ENCODE measurements at regions not wholly inside any gene's neighbourhood (a gene's known extent, or its start where the extent isn't known, plus 50 kb on each side); places are given as distances from the start of the nearest gene placed in this dataset.

DNA sequence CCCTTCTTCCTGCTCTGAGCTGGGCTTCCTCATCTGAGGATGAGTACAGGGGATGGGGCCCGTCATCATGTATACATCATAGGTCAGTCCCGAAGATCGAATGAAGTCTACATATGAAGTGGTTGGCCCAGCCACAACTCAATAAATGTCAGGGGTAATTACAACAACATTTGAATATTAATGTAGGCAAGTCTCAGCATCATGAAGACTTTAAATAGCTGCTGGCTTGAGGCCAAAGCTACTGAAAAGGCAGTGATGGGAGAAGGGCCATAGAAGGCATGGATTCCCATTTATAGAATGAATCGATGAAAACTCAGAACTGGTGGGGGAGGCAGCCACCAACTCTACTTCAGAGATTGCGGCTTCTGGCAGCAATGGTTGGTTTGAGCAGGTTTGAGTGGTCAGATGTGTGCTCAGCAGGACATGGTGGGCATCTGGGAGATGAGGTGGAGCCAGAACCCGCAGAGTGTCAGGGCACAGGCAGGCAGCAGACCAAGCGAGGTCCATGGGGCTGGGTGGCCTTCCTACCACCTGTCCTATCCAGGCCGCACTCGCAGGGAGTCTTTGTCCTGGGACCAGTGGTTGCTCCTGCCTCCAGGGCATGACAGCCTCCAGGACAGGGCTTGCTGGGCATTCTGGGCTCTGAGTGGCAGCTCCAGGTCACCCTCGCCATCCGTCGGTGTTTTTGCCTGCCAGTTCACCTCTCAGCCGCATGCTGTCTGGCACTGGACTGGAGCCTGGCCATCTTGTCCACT lies 919.1 kb downstream of the TBC1D22A start:
- 89% methylated on average over 10 of the region's 13 CpGs for WGBS (ENCODE audit: insufficient coverage)
- Histone ChIP-seq H3K27me3 (ENCODE audit: control insufficient read depth, insufficient read depth, low read length) (no peaks in the 10 kb centered on the region), H3K4me1 (ENCODE audit: control insufficient read depth, insufficient read depth, low read length) (no peaks in the 10 kb centered on the region), H3K4me3 (ENCODE audit: low read length) (no peak overlapping the region), H3K9me3 (ENCODE audit: control insufficient read depth, insufficient read depth, low read length) (no peaks in the 10 kb centered on the region), H3K36me3 (ENCODE audit: control insufficient read depth, insufficient read depth, low read length) (no peaks in the 10 kb centered on the region), H3K27ac (ENCODE audit: low read length) (no peak overlapping the region)
- ATAC-seq (no peak), DNase-seq (no peak)
- intact Hi-C loops (cut with micrococcal nuclease) = no loop called here
- peaks cover 0 to 5% of the 10 kb centered on the region in 2 donors for H3K9me3 Mint-ChIP-seq
- no peak overlapping the region for H3K4me3 Mint-ChIP-seq
- H3K27me3 Mint-ChIP-seq (ENCODE audit: low read depth in 2 of 2) = peaks cover 10 to 20% of the 10 kb centered on the region in 2 donors
- H3K27ac Mint-ChIP-seq = no peak overlapping the region
- H3K4me1 Mint-ChIP-seq = no peaks in the 10 kb centered on the region
- TF ChIP-seq CTCF (IDR thresholded peaks at IDR 0.05) = no peak
- no peaks in the 10 kb centered on the region for H3K36me3 Mint-ChIP-seq

- no peaks in the 10 kb centered on the region for H3K36me3 ChIP-seq (ENCODE audit: control insufficient read depth, insufficient read depth, low read length)
- no peak overlapping the region for H3K4me3 Mint-ChIP-seq
- H3K27me3 ChIP-seq (ENCODE audit: control insufficient read depth, insufficient read depth, low read length) = no peaks in the 10 kb centered on the region
- H3K4me3 ChIP-seq (ENCODE audit: low read length) = no peak overlapping the region
- H3K27me3 Mint-ChIP-seq (ENCODE audit: low read depth in 2 of 2) = peaks cover 0 to 2% of the 10 kb centered on the region in 2 donors
- no peaks in the 10 kb centered on the region for H3K9me3 ChIP-seq (ENCODE audit: control insufficient read depth, insufficient read depth, low read length)
- peaks cover 0 to 3% of the 10 kb centered on the region in 2 donors for H3K9me3 Mint-ChIP-seq
- no peaks in the 10 kb centered on the region for H3K4me1 ChIP-seq (ENCODE audit: control insufficient read depth, insufficient read depth, low read length)
- intact Hi-C loops (cut with micrococcal nuclease) = no loop called here
- no peaks in the 10 kb centered on the region for H3K36me3 Mint-ChIP-seq
- H3K27ac Mint-ChIP-seq = no peak overlapping the region
- DNase-seq (no peak), ATAC-seq (no peak)
- WGBS (ENCODE audit: insufficient coverage) = 46% methylated on average over 6 of the region's 7 CpGs
- no peak for TF ChIP-seq CTCF (IDR thresholded peaks at IDR 0.05)
- H3K27ac ChIP-seq (ENCODE audit: low read length) = no peak overlapping the region
- H3K4me1 Mint-ChIP-seq = no peaks in the 10 kb centered on the region
Measured at GRCh38 chr22:47678636-47679287, 916.3 kb downstream of the TBC1D22A start.

GRCh38 chr22:47678048-47678447 lies 915.6 kb downstream of the TBC1D22A start:
- Mint-ChIP-seq H3K4me3 (no peak overlapping the region), H3K9me3 (peaks cover 0 to 3% of the 10 kb centered on the region in 2 donors), H3K4me1 (no peaks in the 10 kb centered on the region), H3K36me3 (no peaks in the 10 kb centered on the region), H3K27me3 (ENCODE audit: low read depth in 2 of 2) (no peaks in the 10 kb centered on the region), H3K27ac (no peak overlapping the region)
- no peaks in the 10 kb centered on the region for H3K36me3 ChIP-seq (ENCODE audit: control insufficient read depth, insufficient read depth, low read length)
- TF ChIP-seq CTCF (IDR thresholded peaks at IDR 0.05) = no peak
- 71% methylated on average over 6 of the region's 6 CpGs for WGBS (ENCODE audit: insufficient coverage)
- no peak for DNase-seq
- no peaks in the 10 kb centered on the region for H3K9me3 ChIP-seq (ENCODE audit: control insufficient read depth, insufficient read depth, low read length)
- H3K27ac ChIP-seq (ENCODE audit: low read length) = no peak overlapping the region
- no peak for ATAC-seq
- H3K4me3 ChIP-seq (ENCODE audit: low read length) = no peak overlapping the region
- H3K27me3 ChIP-seq (ENCODE audit: control insufficient read depth, insufficient read depth, low read length) = no peaks in the 10 kb centered on the region
- intact Hi-C loops (cut with micrococcal nuclease) = no loop called here
- no peaks in the 10 kb centered on the region for H3K4me1 ChIP-seq (ENCODE audit: control insufficient read depth, insufficient read depth, low read length)
